ENCODE measurements at regions not wholly inside any gene's neighbourhood (a gene's known extent, or its start where the extent isn't known, plus 50 kb on each side); places are given as distances from the start of the nearest gene placed in this dataset.
"Not testable (repeated sequence)": the region's sequence is repeated elsewhere in the genome, so short reads cannot be mapped to it uniquely, and the experiment has no call there.

GRCh38 chr5:118111956-118112355, 876.4 kb downstream of the DTWD2 start (continued):
- no peak for TF ChIP-seq ZNF462 (CRISPR knock-in tag; IDR thresholded peaks at IDR 0.05)
- TF ChIP-seq CREB1 (CRISPR knock-in tag; IDR thresholded peaks at IDR 0.05; ENCODE audit: low read depth) = no peak
- TF ChIP-seq NANOG (IDR thresholded peaks at IDR 0.05; ENCODE audit: borderline replicate concordance) = no peak
- TF ChIP-seq POLR2AphosphoS5 (IDR thresholded peaks at IDR 0.05; ENCODE audit: low read depth) = no peak
- TF ChIP-seq EZH2phosphoT487 (IDR thresholded peaks at IDR 0.05; ENCODE audit: unreplicated experiment) = no peak

GRCh38 chr5:118107246-118107645, 881.1 kb downstream of the DTWD2 start:
- H3K4me1 Mint-ChIP-seq; H3K9me3 Mint-ChIP-seq; H3K9me2 ChIP-seq (ENCODE audit: insufficient read depth); H3K4me3 ChIP-seq; H3K36me3 Mint-ChIP-seq (ENCODE audit: low read depth); ATAC-seq; DNase-seq (ENCODE audit: low spot score); H3K79me2 ChIP-seq (replicated peaks; ENCODE audit: insufficient read depth); H2AFZ ChIP-seq; H3K27me3 Mint-ChIP-seq (ENCODE audit: insufficient read depth, low read depth, poor library complexity); H3K36me3 ChIP-seq (ENCODE audit: insufficient read depth); H3K27me3 ChIP-seq (ENCODE audit: insufficient read depth); H4K20me1 ChIP-seq (replicated peaks; ENCODE audit: insufficient read depth); H3K27ac ChIP-seq (ENCODE audit: low read depth); H3K27ac Mint-ChIP-seq; H3F3A ChIP-seq (replicated peaks; ENCODE audit: low read depth); H3K4me2 ChIP-seq; H3K4me1 ChIP-seq (ENCODE audit: insufficient read depth); H3K4me3 Mint-ChIP-seq: not testable (repeated sequence)

GRCh38 chr5:118098716-118099115, 889.6 kb downstream of the DTWD2 start:
- H3K4me1 ChIP-seq (ENCODE audit: insufficient read depth) = no peaks in the 10 kb centered on the region
- no peak overlapping the region for H3K4me2 ChIP-seq
- ATAC-seq (no peak), DNase-seq (ENCODE audit: low spot score) (no peak)
- no peaks in the 10 kb centered on the region for H3F3A ChIP-seq (replicated peaks; ENCODE audit: low read depth)
- TF ChIP-seq ZNF331 (CRISPR knock-in tag; IDR thresholded peaks at IDR 0.05; ENCODE audit: low read depth) (no peak), CTCF (conservative IDR thresholded peaks at IDR 0.05; ENCODE audit: low read depth in 2 of 2) (0 out of 4 replicates have a peak, but pooled peaks of 1 of the 2 experiments have one; percentile 1)
- no peaks in the 10 kb centered on the region for H3K36me3 Mint-ChIP-seq (ENCODE audit: low read depth)
- no peak overlapping the region for H3K4me3 ChIP-seq
- H3K27me3 Mint-ChIP-seq (ENCODE audit: insufficient read depth, low read depth, poor library complexity) = no peaks in the 10 kb centered on the region
- no peak overlapping the region for H3K27ac Mint-ChIP-seq
- no peaks in the 10 kb centered on the region for H3K36me3 ChIP-seq (ENCODE audit: insufficient read depth)
- H3K9me2 ChIP-seq (ENCODE audit: insufficient read depth) = no peaks in the 10 kb centered on the region
- no peaks in the 10 kb centered on the region for H4K20me1 ChIP-seq (replicated peaks; ENCODE audit: insufficient read depth)
- no peaks in the 10 kb centered on the region for H3K9me3 Mint-ChIP-seq
- no peak overlapping the region for H3K4me3 Mint-ChIP-seq
- H3K79me2 ChIP-seq (replicated peaks; ENCODE audit: insufficient read depth) = no peaks in the 10 kb centered on the region
- no peaks in the 10 kb centered on the region for H3K27me3 ChIP-seq (ENCODE audit: insufficient read depth)
- H3K27ac ChIP-seq (ENCODE audit: low read depth) = no peak overlapping the region
- no peaks in the 10 kb centered on the region for H3K4me1 Mint-ChIP-seq
- H2AFZ ChIP-seq = no peak overlapping the region

All from GM23338 (cell line).